ENCODE measurements at regions not wholly inside any gene's neighbourhood (a gene's known extent, or its start where the extent isn't known, plus 50 kb on each side); places are given as distances from the start of the nearest gene placed in this dataset.

DNA sequence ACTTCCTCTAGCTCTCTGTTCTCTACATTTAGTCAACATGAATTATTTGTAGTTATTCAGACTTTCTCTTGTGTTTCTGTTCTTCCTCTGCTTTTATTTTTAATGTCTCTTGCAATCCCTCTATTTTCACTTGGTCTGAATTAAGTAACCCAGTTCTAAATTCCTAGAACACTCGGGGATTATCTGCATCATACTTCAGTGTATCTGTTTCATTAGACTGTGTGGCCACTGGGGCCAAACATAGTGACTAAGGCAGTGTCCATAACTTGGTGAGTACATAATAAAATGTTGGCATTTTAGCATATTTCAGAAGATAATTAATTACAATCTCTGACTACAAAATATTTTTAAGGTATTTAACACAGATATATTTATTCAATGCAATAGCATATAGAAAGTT, 1087.2 kb upstream of the B3GALT2 start:
- H3K27ac ChIP-seq (ENCODE audit: poor library complexity, severe bottlenecking): no peak overlapping the region
- no peak overlapping the region for H3K4me3 ChIP-seq (ENCODE audit: severe bottlenecking)
- no peaks in the 10 kb centered on the region for H3K9me3 ChIP-seq (ENCODE audit: severe bottlenecking)
- H3K36me3 ChIP-seq (ENCODE audit: low read depth): no peaks in the 10 kb centered on the region
- DNase-seq (ENCODE audit: low spot score): no peak
- no peak for ATAC-seq (ENCODE audit: low read depth)
- no peaks in the 10 kb centered on the region for H3K4me1 ChIP-seq (ENCODE audit: insufficient read depth, poor library complexity, severe bottlenecking)
- TF ChIP-seq, protein P1, sequence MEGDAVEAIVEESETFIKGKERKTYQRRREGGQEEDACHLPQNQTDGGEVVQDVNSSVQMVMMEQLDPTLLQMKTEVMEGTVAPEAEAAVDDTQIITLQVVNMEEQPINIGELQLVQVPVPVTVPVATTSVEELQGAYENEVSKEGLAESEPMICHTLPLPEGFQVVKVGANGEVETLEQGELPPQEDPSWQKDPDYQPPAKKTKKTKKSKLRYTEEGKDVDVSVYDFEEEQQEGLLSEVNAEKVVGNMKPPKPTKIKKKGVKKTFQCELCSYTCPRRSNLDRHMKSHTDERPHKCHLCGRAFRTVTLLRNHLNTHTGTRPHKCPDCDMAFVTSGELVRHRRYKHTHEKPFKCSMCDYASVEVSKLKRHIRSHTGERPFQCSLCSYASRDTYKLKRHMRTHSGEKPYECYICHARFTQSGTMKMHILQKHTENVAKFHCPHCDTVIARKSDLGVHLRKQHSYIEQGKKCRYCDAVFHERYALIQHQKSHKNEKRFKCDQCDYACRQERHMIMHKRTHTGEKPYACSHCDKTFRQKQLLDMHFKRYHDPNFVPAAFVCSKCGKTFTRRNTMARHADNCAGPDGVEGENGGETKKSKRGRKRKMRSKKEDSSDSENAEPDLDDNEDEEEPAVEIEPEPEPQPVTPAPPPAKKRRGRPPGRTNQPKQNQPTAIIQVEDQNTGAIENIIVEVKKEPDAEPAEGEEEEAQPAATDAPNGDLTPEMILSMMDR (IDR thresholded peaks at IDR 0.05; ENCODE audit: poor library complexity, severe bottlenecking): no peak
- H3K27me3 ChIP-seq (ENCODE audit: insufficient read depth, poor library complexity, severe bottlenecking): no peaks in the 10 kb centered on the region

DNA sequence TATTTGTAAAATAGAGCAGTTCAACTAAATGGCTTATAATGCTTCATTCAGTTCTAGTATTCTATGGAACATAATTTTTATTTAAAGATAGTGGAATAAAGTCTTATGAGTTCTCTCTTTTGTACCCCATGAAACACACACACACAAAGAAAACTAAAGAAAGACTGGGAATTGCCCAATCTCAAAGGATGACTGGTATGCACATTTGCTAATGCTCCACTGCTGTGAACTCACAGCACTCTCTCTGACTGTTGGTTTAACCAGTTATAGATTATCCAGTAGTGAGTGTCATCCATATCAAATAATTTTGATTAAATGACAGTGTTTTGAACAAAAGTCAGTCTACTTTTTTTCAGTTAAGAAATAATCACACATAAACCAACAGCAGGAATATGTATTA, 1082.4 kb upstream of the B3GALT2 start:
- TF ChIP-seq, protein P1 (IDR thresholded peaks at IDR 0.05; ENCODE audit: poor library complexity, severe bottlenecking): no peak
- no peak for DNase-seq (ENCODE audit: low spot score)
- Histone ChIP-seq H3K4me3 (ENCODE audit: severe bottlenecking) (no peak overlapping the region), H3K36me3 (ENCODE audit: low read depth) (no peaks in the 10 kb centered on the region), H3K27ac (ENCODE audit: poor library complexity, severe bottlenecking) (no peak overlapping the region), H3K9me3 (ENCODE audit: severe bottlenecking) (no peaks in the 10 kb centered on the region), H3K27me3 (ENCODE audit: insufficient read depth, poor library complexity, severe bottlenecking) (no peaks in the 10 kb centered on the region), H3K4me1 (ENCODE audit: insufficient read depth, poor library complexity, severe bottlenecking) (no peaks in the 10 kb centered on the region)
- ATAC-seq (ENCODE audit: low read depth): no peak

- DNase-seq (ENCODE audit: low spot score) (no peak), ATAC-seq (ENCODE audit: low read depth) (no peak)
- no peaks in the 10 kb centered on the region for H3K9me3 ChIP-seq (ENCODE audit: severe bottlenecking)
- no peaks in the 10 kb centered on the region for H3K27me3 ChIP-seq (ENCODE audit: insufficient read depth, poor library complexity, severe bottlenecking)
- H3K36me3 ChIP-seq (ENCODE audit: low read depth): no peaks in the 10 kb centered on the region
- H3K27ac ChIP-seq (ENCODE audit: poor library complexity, severe bottlenecking): no peak overlapping the region
- no peaks in the 10 kb centered on the region for H3K4me1 ChIP-seq (ENCODE audit: insufficient read depth, poor library complexity, severe bottlenecking)
- TF ChIP-seq, protein P1 (IDR thresholded peaks at IDR 0.05; ENCODE audit: poor library complexity, severe bottlenecking): no peak
- H3K4me3 ChIP-seq (ENCODE audit: severe bottlenecking): no peak overlapping the region
Measured at GRCh38 chr1:194267021-194267420, 1080.6 kb upstream of the B3GALT2 start.

DNA sequence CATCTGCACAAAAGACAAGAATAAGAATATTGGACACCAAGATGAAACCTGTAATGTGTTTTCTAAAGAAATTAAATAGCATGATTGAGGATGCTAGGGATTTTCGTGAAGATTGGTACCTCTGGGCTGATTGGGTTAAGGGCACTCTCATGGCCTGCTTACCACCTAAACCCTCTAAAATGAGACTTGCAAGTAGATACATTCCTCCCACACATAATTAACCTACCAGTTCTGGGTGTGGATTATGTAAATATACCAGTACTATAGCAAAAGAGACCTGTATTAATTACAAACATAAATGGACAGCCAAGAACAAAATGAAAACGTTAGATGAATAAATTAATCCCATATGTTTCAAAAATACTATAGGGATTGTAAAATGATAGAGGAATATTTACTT, 1069.6 kb upstream of the B3GALT2 start:
- ATAC-seq (ENCODE audit: low read depth): no peak
- TF ChIP-seq, protein P1 (IDR thresholded peaks at IDR 0.05; ENCODE audit: poor library complexity, severe bottlenecking): no peak
- no peaks in the 10 kb centered on the region for H3K4me1 ChIP-seq (ENCODE audit: insufficient read depth, poor library complexity, severe bottlenecking)
- H3K27me3 ChIP-seq (ENCODE audit: insufficient read depth, poor library complexity, severe bottlenecking): no peaks in the 10 kb centered on the region
- H3K4me3 ChIP-seq (ENCODE audit: severe bottlenecking): no peak overlapping the region
- H3K27ac ChIP-seq (ENCODE audit: poor library complexity, severe bottlenecking): no peak overlapping the region
- H3K9me3 ChIP-seq (ENCODE audit: severe bottlenecking): no peaks in the 10 kb centered on the region
- no peaks in the 10 kb centered on the region for H3K36me3 ChIP-seq (ENCODE audit: low read depth)
- no peak for DNase-seq (ENCODE audit: low spot score)

GRCh38 chr1:194252199-194252598, 1065.8 kb upstream of the B3GALT2 start:
- Histone ChIP-seq H3K27me3 (ENCODE audit: insufficient read depth, poor library complexity, severe bottlenecking) (no peaks in the 10 kb centered on the region), H3K9me3 (ENCODE audit: severe bottlenecking) (no peaks in the 10 kb centered on the region), H3K36me3 (ENCODE audit: low read depth) (no peaks in the 10 kb centered on the region), H3K27ac (ENCODE audit: poor library complexity, severe bottlenecking) (no peak overlapping the region), H3K4me3 (ENCODE audit: severe bottlenecking) (no peak overlapping the region), H3K4me1 (ENCODE audit: insufficient read depth, poor library complexity, severe bottlenecking) (no peaks in the 10 kb centered on the region)
- ATAC-seq (ENCODE audit: low read depth) (no peak), DNase-seq (ENCODE audit: low spot score) (no peak)
- TF ChIP-seq, protein P1 (IDR thresholded peaks at IDR 0.05; ENCODE audit: poor library complexity, severe bottlenecking): no peak

All from RWPE2 (cell line).